HG03575 (cell line): ENCODE measurements at regions not wholly inside any gene's neighbourhood (a gene's known extent, or its start where the extent isn't known, plus 50 kb on each side); places are given as distances from the start of the nearest gene placed in this dataset.

Experiments
- ATAC-seq: cut with Tn5 transposase; IDR thresholded peaks from one replicate; pipeline ENCODE4 v1.9.1; 2021; ENCODE audit not compliant: unreplicated experiment, insufficient number of reproducible peaks, low FRiP score; ENCODE audit errors: extremely low read depth

DNA sequence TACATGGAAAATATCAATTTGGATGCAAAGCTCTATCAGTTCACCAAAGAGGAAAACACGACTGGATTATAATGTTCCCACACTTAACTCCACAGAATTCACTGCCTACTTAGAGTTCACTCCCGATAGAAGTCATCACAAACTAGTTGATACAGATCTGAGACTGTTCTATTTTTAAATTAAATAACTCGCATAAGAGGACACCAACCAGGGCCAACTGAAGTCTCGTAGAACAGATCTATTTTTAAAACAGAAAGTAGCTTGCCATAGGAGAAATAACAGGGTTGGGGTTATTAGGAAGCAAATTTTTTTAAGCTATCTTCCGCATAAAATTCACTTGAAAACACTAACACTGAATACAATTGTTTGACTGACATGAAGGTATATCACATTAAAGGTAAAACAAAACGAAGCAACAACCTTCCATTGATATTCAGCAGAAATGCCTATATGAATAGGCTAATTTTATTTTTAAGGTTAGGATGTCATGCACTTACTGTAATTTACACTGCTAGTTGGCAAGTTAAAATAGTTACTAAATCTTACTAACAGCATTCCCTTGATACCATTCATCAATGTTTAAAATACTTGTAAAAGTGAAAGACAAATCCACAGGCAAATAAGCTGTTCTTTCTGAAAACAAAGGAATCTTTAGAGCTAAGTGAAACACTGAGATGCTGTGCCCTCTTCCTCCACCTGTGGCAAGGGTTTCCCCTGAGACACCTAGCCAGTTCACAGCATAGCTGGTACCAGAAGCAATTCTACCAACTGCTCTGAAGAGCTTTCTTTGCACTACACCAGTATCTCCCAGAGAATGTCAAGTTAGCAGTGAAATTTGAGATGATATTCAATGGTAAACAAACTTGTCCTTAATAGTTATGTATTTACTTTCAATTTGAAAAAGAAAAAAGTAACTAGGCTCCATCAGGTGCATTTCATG lies 186.7 kb upstream of the ANK3 start:
- no peak for ATAC-seq

DNA sequence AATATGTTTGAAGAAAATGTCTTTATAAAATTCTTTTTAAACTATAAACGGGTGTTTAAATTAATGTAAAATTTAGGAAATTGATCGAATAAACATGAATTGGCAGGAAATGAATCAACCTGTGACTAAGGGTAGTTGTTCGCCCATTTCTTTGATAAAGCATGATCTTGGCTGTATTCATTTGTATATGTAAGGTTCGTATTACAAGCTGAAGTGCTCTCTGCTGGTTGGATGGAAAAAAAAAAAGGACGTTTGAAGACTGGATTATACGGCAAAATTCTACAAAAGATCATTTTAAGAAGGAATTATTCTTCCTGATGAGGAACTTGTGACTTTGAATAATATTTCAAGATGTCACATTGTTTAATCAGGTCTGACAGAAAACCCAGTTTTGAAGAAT lies 185.4 kb upstream of the ANK3 start:
- ATAC-seq, result no peak

DNA sequence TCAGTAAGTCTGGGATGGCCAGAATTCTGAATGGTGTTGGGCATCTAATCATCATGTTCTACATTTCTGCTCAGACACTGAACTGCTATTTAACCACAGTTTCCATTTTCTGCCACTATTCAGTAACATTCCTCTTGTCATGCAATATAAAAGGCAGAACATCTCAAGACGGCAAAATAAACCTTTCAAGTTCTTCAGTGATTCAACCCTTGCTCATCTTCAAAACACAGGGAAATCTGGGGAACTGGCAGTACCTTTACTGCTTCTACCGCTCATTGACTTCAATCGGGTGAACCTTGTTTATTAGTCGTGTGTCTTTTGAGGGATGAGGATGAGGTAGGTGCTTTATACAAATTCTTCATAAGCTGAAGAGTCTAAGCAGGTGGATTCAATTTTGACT lies 184.7 kb upstream of the ANK3 start:
- ATAC-seq, result no peak

DNA sequence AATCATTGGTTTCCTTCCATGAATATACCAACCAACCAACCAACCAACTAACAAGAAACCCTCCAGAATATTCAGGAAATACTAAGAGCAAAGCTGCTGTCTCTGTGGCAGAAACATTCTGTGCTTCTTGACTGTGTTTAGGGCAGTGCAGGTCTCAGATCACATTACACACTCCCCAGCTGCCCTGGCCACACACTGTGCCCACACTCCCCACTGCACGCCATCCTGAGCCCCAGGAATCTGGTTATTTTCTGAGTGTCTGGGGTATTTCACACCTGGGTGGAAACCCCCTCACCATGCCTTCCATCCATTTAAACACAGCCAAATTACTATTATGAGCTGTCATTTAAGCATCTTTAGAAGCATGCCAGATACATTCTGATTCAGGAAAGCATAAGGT lies 183.7 kb upstream of the ANK3 start:
- no peak for ATAC-seq

DNA sequence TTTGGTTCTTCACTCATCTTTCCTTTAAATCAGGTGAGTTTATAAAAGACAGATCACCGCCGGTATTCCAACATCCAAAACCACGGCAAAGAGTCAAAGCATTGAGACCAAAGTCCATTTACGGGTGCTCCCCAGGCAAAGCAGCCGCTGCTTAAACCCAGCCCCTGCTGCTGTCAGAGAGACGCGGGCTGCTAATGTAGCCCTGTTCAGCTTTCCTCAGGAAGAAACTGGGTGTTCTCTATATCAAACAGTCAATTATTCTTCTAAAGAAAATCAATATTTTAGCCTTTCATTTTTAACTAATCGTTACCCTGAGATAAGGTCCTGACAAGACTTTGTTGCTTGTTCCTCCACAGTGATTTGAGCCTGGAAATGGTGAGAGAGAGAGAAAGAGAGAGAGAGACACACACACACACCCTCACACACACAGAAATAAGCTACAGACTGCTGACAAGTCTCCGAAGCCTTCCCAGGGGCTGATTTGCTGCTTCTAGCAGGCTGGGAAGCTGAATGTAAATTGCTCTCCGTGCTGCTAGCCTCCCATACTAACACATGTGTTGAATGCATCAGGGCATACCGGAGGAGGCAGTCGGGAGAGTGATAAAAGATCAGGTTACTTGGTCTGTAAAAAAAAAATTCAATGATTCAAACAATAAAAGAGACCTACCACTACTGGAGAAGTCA lies 183.0 kb upstream of the ANK3 start:
- ATAC-seq, result no peak

GRCh38 chr10:60570896-60571295 lies 181.2 kb upstream of the ANK3 start:
- no peak for ATAC-seq

- no peak for ATAC-seq
Observed at GRCh38 chr10:60570272-60570865, 180.7 kb upstream of the ANK3 start.

DNA sequence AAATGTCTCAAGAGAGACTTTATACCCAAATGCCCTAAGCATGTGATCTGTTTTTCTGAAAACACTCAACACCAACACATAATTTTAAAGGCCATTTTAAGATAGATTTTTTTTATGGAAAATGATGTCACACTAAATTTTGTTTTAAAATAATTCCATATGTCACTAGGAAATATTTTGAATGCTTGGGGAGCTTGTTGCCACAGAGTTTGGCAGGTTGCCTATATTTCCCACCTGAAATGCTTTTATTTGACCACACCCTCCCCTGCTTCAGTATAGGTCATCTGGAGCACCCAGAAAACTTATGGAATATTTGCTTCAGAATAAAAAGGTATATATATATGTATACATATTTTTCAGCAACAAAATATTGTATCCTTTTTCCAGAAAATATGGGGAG lies 180.0 kb upstream of the ANK3 start:
- no peak for ATAC-seq

DNA sequence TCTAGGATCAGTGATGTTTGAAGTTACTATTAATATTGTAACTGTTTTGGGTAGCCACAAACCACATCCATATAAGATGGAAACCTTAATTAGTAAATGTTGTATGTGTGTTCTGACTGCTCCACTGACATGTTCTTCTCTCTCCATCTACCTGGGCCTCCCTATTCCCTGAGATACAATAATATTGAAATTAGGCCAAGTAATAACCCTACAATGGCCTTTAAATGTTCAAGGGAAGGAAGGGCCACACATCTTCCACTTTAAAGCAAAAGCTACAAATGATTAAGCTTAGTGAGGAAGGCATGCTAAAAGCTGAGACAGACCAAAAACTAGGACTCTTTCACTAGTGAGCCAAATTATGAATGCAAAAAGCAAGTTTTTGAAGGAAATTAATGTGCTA lies 176.4 kb upstream of the ANK3 start:
- ATAC-seq, result no peak

DNA sequence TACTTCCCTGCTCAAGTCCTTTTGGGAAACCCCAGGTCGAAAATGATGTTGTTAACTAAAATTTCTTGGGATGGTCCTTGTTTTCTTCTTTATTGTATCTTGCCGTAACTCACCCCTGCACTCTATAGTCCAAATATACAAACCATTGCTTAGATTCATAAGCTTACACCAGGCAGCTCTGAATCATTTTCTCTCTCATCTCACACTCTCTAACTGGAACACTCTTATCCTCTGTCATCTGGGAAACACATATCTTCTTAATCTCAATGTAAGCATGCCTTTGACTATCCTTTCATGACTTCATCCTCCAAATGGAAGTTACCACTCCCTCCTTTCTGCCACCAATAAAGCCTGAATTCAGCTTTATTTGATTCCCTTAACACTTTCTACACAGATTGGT lies 175.8 kb upstream of the ANK3 start:
- no peak for ATAC-seq

GRCh38 chr10:60564475-60564874 lies 174.8 kb upstream of the ANK3 start:
- no peak for ATAC-seq

- ATAC-seq, result no peak
Observed at GRCh38 chr10:60560451-60560850, 170.8 kb upstream of the ANK3 start.

DNA sequence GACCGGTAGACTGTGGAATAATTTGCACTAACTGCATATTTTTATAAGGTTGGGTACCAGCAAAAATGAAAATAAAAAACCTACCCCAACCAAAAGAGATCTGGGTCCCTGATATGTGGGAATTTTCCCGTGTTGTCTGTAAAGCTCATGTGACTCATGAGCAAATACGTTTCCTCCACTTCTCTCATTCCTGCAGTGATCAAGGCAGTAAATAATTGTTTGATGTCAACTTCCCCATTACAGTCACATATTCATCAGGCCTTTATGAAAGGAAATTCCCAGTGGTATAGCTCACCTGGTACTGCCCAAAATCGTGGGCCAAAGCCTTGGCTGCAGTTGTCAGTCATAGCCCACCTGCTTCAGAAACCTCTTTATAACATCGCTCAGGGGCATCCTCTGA lies 166.0 kb upstream of the ANK3 start:
- no peak for ATAC-seq

DNA sequence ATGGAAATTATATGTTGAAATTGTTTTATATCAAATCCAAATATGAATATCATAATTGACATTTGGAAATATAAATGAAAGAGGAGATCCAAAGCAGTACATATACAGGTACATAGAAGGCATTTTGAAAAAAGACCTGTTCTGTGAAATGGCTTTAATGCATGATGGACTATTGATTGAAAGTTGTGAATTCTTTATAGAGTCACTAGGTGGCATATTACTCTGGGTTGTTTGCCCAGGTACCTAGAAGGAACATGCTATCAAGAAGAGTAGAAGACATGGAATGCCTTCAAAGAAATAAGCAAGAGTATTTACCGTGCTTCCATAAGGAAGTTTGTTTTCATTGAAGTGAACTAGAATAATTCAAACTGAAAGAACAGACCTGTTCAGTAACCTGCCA lies 160.0 kb upstream of the ANK3 start:
- no peak for ATAC-seq

DNA sequence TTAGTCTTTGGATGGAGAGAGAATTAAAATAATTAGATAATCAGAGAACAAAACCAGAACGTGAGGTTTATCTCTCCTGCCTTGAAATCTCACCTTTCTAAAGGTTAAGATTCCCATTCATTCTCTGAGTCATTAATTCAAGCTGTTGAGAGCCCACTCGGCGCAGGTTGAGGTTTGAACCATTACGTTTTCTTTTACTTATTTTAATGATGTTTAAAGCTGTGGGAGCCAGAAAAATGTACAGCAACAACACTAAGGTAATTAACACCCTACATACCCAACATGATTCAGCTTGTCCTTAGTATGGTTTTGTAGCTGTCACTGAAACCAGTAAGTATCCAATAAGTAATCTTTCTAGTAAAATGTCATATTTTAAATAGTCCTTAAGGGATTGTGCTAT lies 153.0 kb upstream of the ANK3 start:
- no peak for ATAC-seq

DNA sequence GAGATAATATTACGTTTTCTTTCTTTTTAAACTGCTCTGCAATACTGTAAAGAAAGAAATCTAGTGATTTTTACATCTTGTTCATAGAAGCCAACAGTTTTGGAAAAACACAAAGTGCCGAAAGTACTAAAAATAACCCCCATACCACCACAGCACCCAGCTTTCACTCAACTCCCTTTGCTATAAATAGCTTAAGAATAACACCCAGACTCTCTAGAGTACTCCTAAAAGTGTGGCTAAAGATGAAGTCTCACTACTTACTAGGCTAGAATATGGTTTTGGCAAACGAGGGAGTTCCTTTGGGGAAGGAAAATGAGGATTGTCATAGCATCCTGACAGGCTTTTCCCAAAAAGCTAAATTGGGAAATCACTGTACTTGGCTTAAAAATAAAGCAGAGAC lies 151.8 kb upstream of the ANK3 start:
- no peak for ATAC-seq

DNA sequence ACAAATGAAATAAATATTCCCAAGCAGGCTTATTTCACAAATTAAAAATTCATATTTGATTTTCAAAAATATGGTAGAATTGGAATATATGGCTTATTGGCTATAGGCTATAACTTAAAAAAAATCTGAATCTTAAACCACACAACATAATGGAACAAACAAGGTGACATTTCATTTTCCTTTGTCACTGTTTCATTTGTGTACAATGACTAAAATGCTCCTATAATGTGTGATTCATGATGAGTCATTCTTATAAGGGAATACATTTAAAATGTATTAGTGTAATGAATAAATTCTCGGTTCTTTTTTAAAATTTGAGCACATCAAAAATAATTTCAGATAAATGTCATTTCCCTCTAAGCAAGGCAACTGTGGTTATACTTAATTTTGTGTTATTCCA lies 148.0 kb upstream of the ANK3 start:
- ATAC-seq, result no peak

DNA sequence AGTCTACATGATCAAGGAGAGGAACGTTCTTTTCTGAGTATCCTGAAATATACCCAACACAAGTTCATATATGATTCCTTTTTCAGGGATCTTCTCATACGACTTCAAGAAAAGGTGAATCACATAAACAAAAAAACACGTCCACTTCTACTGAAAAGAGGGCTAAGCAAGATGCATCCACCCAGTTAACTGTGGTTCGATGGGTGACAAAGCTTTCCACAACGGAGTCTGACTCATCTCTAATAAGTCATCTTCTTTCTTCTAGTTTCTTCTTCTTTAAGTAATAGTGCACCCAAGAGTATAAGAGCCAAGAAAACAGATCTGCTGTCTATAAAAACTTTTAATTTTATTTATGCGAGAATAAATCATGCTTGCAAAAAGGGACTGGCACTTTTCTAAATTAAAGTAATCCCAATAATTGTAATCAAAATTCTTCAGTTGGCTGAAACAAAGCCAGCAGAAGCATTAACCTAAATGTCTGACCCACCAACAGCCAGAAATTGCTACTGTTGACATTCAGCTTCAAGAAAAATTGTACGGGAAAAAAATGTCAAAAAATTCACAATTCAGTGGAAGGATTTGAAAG lies 146.9 kb upstream of the ANK3 start:
- no peak for ATAC-seq

GRCh38 chr10:60535427-60535826 lies 145.8 kb upstream of the ANK3 start:
- ATAC-seq, result no peak
